Tibial artery (tissue), 4 donors: ENCODE measurements at regions not wholly inside any gene's neighbourhood (a gene's known extent, or its start where the extent isn't known, plus 50 kb on each side); places are given as distances from the start of the nearest gene placed in this dataset.

Experiments
- DNase-seq, 2 donors: peaks; one replicate each; pipeline ENCODE4 v3.0.0-alpha.2; 2019
- H3K27ac ChIP-seq, 2 donors: fragments of 200-600 bp; sonication (generic) in 1 of 2; 1 replicate in 1 of 2; 2 replicates in 1 of 2; pipeline ENCODE4 v1.5.1; 2018 to 2019; ENCODE audit warnings: mild to moderate bottlenecking in 1 of 2
- H3K27me3 ChIP-seq, 2 donors: fragments of 200-600 bp; sonication (generic) in 1 of 2; one replicate each; pipeline versions ENCODE4 v1.5.1 to v1.6.0; 2016 to 2019
- H3K36me3 ChIP-seq, 3 donors: fragments of 200-600 bp; sonication (generic) in 2 of 3; one replicate each; pipeline ENCODE4 v1.5.1; 2016 to 2019; ENCODE audit warnings: mild to moderate bottlenecking in 2 of 3
- H3K4me1 ChIP-seq, 4 donors: fragments of 200-600 bp; sonication (generic) in 2 of 4; 1 replicate in 3 of 4; 2 replicates in 1 of 4; pipeline ENCODE4 v1.5.1; 2016 to 2019
- H3K4me3 ChIP-seq, 2 donors: fragments of 200-600 bp; sonication (generic) in 1 of 2; 1 replicate in 1 of 2; 2 replicates in 1 of 2; pipeline ENCODE4 v1.5.1; 2018 to 2019; ENCODE audit warnings: mild to moderate bottlenecking in 2 of 2
- H3K9me3 ChIP-seq, 3 donors: fragments of 200-600 bp; sonication (generic) in 1 of 3; one replicate each; pipeline ENCODE4 v1.5.1; 2016 to 2019
- CTCF ChIP-seq, 2 experiments: fragments of 200-600 bp in 1 of 2; fragments of 450-650 bp in 1 of 2; IDR thresholded peaks; one replicate each; pipeline ENCODE4 v1.5.1; 2017 to 2019; ENCODE audit warnings: antibody characterized with exemption in 2 of 2, mild to moderate bottlenecking in 1 of 2, moderate library complexity in 1 of 2
- intact Hi-C: fragments of 100-400 bp; cut with DNase I; formaldehyde crosslinking; loops from one replicate; pipeline ENCODE4 v1.15.0; 2023; ENCODE audit warnings: low total_unique reads

GRCh38 chr3:6110451-6110850 is 750.5 kb upstream of the GRM7 start:
- DNase-seq = no peak
- intact Hi-C loops = no loop called here
- H3K27me3 ChIP-seq = no peaks in the 10 kb centered on the region
- no peak overlapping the region for H3K4me3 ChIP-seq
- no peak for TF ChIP-seq CTCF (IDR thresholded peaks at IDR 0.05)
- no peaks in the 10 kb centered on the region for H3K4me1 ChIP-seq
- no peaks in the 10 kb centered on the region for H3K36me3 ChIP-seq
- H3K27ac ChIP-seq = no peak overlapping the region
- no peaks in the 10 kb centered on the region for H3K9me3 ChIP-seq

GRCh38 chr3:6112546-6112945 is 748.4 kb upstream of the GRM7 start:
- Histone ChIP-seq H3K4me3 (no peak overlapping the region), H3K36me3 (no peaks in the 10 kb centered on the region), H3K27me3 (no peaks in the 10 kb centered on the region), H3K27ac (no peak overlapping the region), H3K9me3 (no peaks in the 10 kb centered on the region), H3K4me1 (no peaks in the 10 kb centered on the region)
- no peak for TF ChIP-seq CTCF (IDR thresholded peaks at IDR 0.05)
- intact Hi-C loops = no loop called here
- no peak for DNase-seq

GRCh38 chr3:6113338-6113737 is 747.6 kb upstream of the GRM7 start:
- TF ChIP-seq CTCF (IDR thresholded peaks at IDR 0.05) = no peak
- intact Hi-C loops = no loop called here
- H3K4me3 ChIP-seq = no peak overlapping the region
- H3K27me3 ChIP-seq = no peaks in the 10 kb centered on the region
- H3K4me1 ChIP-seq = no peaks in the 10 kb centered on the region
- no peak overlapping the region for H3K27ac ChIP-seq
- DNase-seq = no peak
- H3K9me3 ChIP-seq = no peaks in the 10 kb centered on the region
- no peaks in the 10 kb centered on the region for H3K36me3 ChIP-seq

GRCh38 chr3:6119367-6119766 is 741.5 kb upstream of the GRM7 start:
- TF ChIP-seq CTCF (IDR thresholded peaks at IDR 0.05) = no peak
- H3K36me3 ChIP-seq = no peaks in the 10 kb centered on the region
- no peak overlapping the region for H3K4me3 ChIP-seq
- H3K4me1 ChIP-seq = no peaks in the 10 kb centered on the region
- DNase-seq = no peak
- H3K9me3 ChIP-seq = no peaks in the 10 kb centered on the region
- H3K27me3 ChIP-seq = no peaks in the 10 kb centered on the region
- intact Hi-C loops = no loop called here
- H3K27ac ChIP-seq = no peak overlapping the region

GRCh38 chr3:6120786-6121185 is 740.1 kb upstream of the GRM7 start:
- intact Hi-C loops = no loop called here

More at GRCh38 chr3:6120786-6121185, 740.1 kb upstream of the GRM7 start:
- H3K36me3 ChIP-seq = no peaks in the 10 kb centered on the region
- no peaks in the 10 kb centered on the region for H3K27me3 ChIP-seq
- no peak for DNase-seq
- H3K4me3 ChIP-seq = no peak overlapping the region
- H3K27ac ChIP-seq = no peak overlapping the region
- TF ChIP-seq CTCF (IDR thresholded peaks at IDR 0.05) = no peak
- no peaks in the 10 kb centered on the region for H3K9me3 ChIP-seq
- no peaks in the 10 kb centered on the region for H3K4me1 ChIP-seq
